ENCODE measurements at regions not wholly inside any gene's neighbourhood (a gene's known extent, or its start where the extent isn't known, plus 50 kb on each side); places are given as distances from the start of the nearest gene placed in this dataset.

DNA sequence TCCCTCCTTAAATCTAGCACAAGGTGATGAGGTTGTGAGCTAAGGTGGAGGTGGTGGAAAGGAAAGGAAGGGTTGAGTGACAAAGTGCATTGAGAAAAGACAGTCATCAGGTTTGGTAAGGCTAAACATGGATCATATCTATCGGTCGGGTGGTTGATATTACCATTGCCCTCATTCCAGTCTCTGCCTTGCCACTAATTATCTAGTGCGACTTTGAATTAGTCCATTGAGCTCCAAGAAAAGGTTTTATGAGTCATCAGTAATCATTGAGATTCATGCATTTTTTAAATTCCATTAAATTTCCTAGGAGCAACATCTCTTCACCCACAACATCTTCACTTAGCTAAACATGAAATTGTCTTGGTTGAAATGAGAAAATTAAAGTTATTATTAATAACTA lies 68.9 kb upstream of the FRMD4A start:
- TF ChIP-seq, protein P1, sequence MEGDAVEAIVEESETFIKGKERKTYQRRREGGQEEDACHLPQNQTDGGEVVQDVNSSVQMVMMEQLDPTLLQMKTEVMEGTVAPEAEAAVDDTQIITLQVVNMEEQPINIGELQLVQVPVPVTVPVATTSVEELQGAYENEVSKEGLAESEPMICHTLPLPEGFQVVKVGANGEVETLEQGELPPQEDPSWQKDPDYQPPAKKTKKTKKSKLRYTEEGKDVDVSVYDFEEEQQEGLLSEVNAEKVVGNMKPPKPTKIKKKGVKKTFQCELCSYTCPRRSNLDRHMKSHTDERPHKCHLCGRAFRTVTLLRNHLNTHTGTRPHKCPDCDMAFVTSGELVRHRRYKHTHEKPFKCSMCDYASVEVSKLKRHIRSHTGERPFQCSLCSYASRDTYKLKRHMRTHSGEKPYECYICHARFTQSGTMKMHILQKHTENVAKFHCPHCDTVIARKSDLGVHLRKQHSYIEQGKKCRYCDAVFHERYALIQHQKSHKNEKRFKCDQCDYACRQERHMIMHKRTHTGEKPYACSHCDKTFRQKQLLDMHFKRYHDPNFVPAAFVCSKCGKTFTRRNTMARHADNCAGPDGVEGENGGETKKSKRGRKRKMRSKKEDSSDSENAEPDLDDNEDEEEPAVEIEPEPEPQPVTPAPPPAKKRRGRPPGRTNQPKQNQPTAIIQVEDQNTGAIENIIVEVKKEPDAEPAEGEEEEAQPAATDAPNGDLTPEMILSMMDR (conservative IDR thresholded peaks at IDR 0.05; ENCODE audit: low read depth, low read length): no peak
- no peak for TF ChIP-seq EZH2 (IDR thresholded peaks at IDR 0.05; ENCODE audit: borderline replicate concordance, low read depth, low read length, poor library complexity, severe bottlenecking)

All from A673 (cell line).